Upper lobe of left lung (tissue), 6 donors: ENCODE measurements at regions not wholly inside any gene's neighbourhood (a gene's known extent, or its start where the extent isn't known, plus 50 kb on each side); places are given as distances from the start of the nearest gene placed in this dataset.

Source experiments
- ATAC-seq, 2 donors: fragments of 200-7000 bp; cut with Tn5 transposase; one replicate each; pipeline ENCODE4 v1.9.1; 2022; ENCODE audit warnings: mild to moderate bottlenecking in 2 of 2, moderate library complexity in 2 of 2; ENCODE audit not compliant: low FRiP score in 2 of 2
- DNase-seq, 2 donors: peaks; one replicate each; pipeline ENCODE4 v3.0.0-alpha.2; 2019 to 2020
- H3K27ac ChIP-seq, 4 donors: fragments of 200-600 bp; sonication (generic); one replicate each; pipeline ENCODE4 v1.5.1; 2016 to 2019
- H3K27me3 ChIP-seq, 4 donors: fragments of 200-600 bp; sonication (generic); one replicate each; pipeline ENCODE4 v1.5.1; 2017 to 2019
- H3K36me3 ChIP-seq, 4 donors: fragments of 200-600 bp; sonication (generic); one replicate each; pipeline ENCODE4 v1.5.1; 2016 to 2019
- H3K4me1 ChIP-seq, 4 donors: fragments of 200-600 bp; sonication (generic); one replicate each; pipeline ENCODE4 v1.5.1; 2018 to 2019
- H3K4me3 ChIP-seq, 4 donors: fragments of 200-600 bp; sonication (generic); one replicate each; pipeline ENCODE4 v1.5.1; 2017 to 2019; ENCODE audit warnings: mild to moderate bottlenecking in 2 of 4, moderate library complexity in 1 of 4
- H3K9me3 ChIP-seq, 4 donors: fragments of 200-600 bp; sonication (generic); one replicate each; pipeline ENCODE4 v1.5.1; 2018 to 2019
- CTCF ChIP-seq, 6 experiments: fragments of 450-650 bp in 4 of 6; fragments of 200-600 bp in 2 of 6; sonication (generic) in 2 of 6; IDR thresholded peaks; one replicate each; pipeline ENCODE4 v1.5.1; 2016 to 2019; ENCODE audit warnings: antibody characterized with exemption in 6 of 6
- EP300 ChIP-seq, 4 donors: sonication (generic); formaldehyde crosslinking; IDR thresholded peaks; one replicate each; pipeline ENCODE4 v1.5.1; 2017; ENCODE audit warnings: antibody characterized with exemption in 4 of 4, control low read depth in 2 of 4
- POLR2A ChIP-seq, 4 donors: fragments of 450-650 bp; IDR thresholded peaks; one replicate each; pipeline ENCODE4 v1.5.1; 2016 to 2017; ENCODE audit warnings: antibody characterized with exemption in 4 of 4, mild to moderate bottlenecking in 2 of 4
- POLR2AphosphoS5 ChIP-seq, 2 donors: sonication (generic); formaldehyde crosslinking; IDR thresholded peaks; one replicate each; pipeline ENCODE4 v1.5.1; 2017; ENCODE audit warnings: antibody characterized with exemption in 2 of 2
- WGBS, 2 donors: methylation state at CpG; one replicate each; pipeline ENCODE4 v1.1.5; 2017 to 2018; 5-methylcytosine and 5-hydroxymethylcytosine counted together
- donor health status: DM: no; HTN: no; CAD: no; lungs with moderate emphysema.
- donor health status: DM: no; HTN: yes; CAD: no; lungs with severe emphysema.

GRCh38 chr3:104878395-104878794, 488.3 kb upstream of the ALCAM start:
- H3K36me3 ChIP-seq: no peaks in the 10 kb centered on the region
- DNase-seq: no peak
- no peak for TF ChIP-seq POLR2AphosphoS5 (IDR thresholded peaks at IDR 0.05)
- no peak overlapping the region for H3K27ac ChIP-seq
- H3K4me1 ChIP-seq: no peaks in the 10 kb centered on the region
- no peak overlapping the region for H3K4me3 ChIP-seq
- no peak for ATAC-seq
- H3K9me3 ChIP-seq: no peaks in the 10 kb centered on the region
- no peaks in the 10 kb centered on the region for H3K27me3 ChIP-seq
- WGBS, 2 donors: 38 to 41% methylated on average over 2 of the region's 2 CpGs

DNA sequence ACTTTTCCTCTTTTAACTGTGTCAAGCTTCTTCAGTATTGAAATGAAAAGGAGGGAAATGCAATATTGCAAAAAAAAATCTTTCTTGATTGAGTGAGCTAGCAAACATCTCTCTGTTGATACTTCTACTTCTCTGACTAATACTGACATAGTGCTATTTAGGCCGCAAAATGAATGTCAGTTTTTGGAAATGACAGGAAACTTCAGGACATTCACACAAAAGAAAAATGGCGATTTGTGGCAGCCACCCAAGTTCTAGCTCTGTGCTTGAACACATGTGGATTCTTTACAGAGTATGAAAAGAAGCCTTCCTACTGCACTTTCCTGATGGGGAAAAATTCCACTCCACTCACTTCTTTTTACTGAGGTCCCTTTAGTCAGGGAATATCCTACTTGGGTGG, 486.8 kb upstream of the ALCAM start:
- H3K27ac ChIP-seq: no peak overlapping the region
- WGBS, 2 donors: 47 to 57% methylated on average over 2 of the region's 2 CpGs
- no peaks in the 10 kb centered on the region for H3K36me3 ChIP-seq
- no peak for ATAC-seq
- no peaks in the 10 kb centered on the region for H3K4me1 ChIP-seq
- TF ChIP-seq POLR2A (IDR thresholded peaks at IDR 0.05) (no peak), POLR2AphosphoS5 (IDR thresholded peaks at IDR 0.05) (no peak), CTCF (IDR thresholded peaks at IDR 0.05) (no peak)
- no peak overlapping the region for H3K4me3 ChIP-seq
- no peak for DNase-seq
- no peaks in the 10 kb centered on the region for H3K27me3 ChIP-seq
- no peaks in the 10 kb centered on the region for H3K9me3 ChIP-seq

DNA sequence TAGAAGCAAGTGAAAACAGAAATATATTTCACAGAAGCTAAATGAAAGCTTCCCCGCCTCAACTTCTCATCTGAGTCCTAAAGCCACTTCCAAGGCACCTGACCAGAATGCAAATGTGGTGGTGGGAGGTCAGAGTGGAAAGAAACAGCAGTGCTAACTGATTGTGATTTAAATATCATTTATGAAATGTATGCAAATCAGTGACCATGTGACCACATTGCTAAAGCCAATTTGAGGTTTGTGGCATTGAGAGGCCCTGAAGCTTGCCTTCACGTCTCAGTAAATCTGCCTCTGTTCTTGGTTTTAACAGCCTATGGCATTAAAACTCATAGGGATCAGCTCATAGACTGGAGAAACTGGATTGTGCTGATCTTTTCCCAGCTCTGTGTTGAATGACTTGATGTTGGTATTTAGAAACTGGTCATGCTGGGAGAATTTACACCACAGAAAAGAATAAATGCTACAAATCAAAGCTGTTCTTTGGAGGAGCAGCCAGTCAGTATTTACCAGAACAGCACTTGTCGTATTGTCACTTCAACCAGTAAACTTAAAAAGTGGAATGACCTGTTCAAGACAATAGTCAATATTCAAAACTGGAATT, 481.4 kb upstream of the ALCAM start:
- TF ChIP-seq POLR2AphosphoS5 (IDR thresholded peaks at IDR 0.05) (no peak), EP300 (IDR thresholded peaks at IDR 0.05) (no peak), CTCF (IDR thresholded peaks at IDR 0.05) (no peak), POLR2A (IDR thresholded peaks at IDR 0.05) (no peak)
- H3K27ac ChIP-seq: no peak overlapping the region
- no peak overlapping the region for H3K4me3 ChIP-seq
- peaks cover 0 to 6% (median 0%) of the 10 kb centered on the region in 4 donors for H3K4me1 ChIP-seq
- H3K27me3 ChIP-seq: no peaks in the 10 kb centered on the region
- no peaks in the 10 kb centered on the region for H3K36me3 ChIP-seq
- ATAC-seq: no peak
- DNase-seq: no peak
- H3K9me3 ChIP-seq: no peaks in the 10 kb centered on the region
- 85% methylated on average over 3 of the region's 3 CpGs for WGBS, 2 donors

DNA sequence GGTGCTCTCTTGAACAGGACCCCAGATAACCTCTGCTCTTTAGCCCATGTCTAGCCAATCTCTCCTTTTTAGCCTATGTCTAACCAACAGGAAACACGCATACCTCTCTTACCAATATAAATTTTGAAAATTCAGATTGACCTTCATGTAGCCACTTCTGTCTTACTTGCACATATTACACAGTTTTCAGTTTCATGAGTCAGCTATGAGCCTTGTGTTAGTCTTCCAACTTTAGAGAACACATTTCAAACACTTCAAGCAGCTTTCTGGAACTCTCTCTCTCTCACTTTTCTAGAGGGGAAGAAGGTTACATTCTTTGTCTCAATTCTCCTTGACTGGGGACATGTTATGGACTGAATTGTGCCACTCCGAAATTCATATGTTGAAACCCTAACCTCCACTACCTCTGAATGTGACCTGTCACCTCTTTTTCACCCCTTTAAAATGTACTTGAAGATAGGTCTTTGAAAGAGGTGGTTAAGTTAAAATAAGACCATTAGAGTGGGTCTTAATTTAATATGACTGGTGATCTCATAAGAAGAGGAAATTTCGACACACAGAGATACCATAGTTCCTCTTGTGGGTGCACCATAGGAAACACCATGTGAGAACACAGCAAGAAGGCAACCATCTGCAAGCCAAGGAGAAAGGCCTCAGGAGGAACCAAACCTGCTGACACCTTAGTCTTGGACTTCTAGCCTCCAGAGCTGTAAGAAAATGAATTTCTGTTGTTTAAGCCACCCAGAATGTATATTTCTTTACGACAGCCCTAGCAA, 480.3 kb upstream of the ALCAM start:
- H3K4me1 ChIP-seq: peaks cover 0 to 6% (median 0%) of the 10 kb centered on the region in 4 donors
- no peak for TF ChIP-seq POLR2A (IDR thresholded peaks at IDR 0.05)
- no peak for TF ChIP-seq CTCF (IDR thresholded peaks at IDR 0.05)
- TF ChIP-seq POLR2AphosphoS5 (IDR thresholded peaks at IDR 0.05): no peak
- 68 to 77% methylated on average over 4 of the region's 4 CpGs for WGBS, 2 donors
- DNase-seq: no peak
- no peak overlapping the region for H3K4me3 ChIP-seq
- no peak overlapping the region for H3K27ac ChIP-seq
- no peaks in the 10 kb centered on the region for H3K36me3 ChIP-seq
- ATAC-seq: peak in 1 of 2 donors; percentile 48
- no peaks in the 10 kb centered on the region for H3K27me3 ChIP-seq
- H3K9me3 ChIP-seq: no peaks in the 10 kb centered on the region

DNA sequence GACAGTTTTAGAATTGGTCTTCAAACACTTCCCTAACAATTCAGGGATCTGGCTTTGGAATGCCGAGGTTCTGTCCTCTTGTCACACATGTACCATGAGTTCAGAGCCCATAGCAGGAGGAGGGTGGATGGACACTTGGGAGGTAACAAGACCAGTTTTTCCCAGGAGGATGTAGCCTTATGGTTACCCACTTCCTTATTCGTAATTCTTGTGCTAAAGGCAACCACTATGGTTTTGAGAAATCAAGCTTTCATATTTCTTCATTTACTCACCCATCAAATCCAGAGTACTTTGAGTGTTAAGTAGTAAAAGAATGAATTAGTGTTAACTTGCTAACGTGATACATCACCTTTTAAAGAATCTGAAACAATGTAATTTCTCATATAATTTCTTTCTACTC, 479.6 kb upstream of the ALCAM start:
- peaks cover 0 to 6% (median 0%) of the 10 kb centered on the region in 4 donors for H3K4me1 ChIP-seq
- H3K27ac ChIP-seq: no peak overlapping the region
- TF ChIP-seq EP300 (IDR thresholded peaks at IDR 0.05) (no peak), CTCF (IDR thresholded peaks at IDR 0.05) (no peak), POLR2A (IDR thresholded peaks at IDR 0.05) (no peak), POLR2AphosphoS5 (IDR thresholded peaks at IDR 0.05) (no peak)
- DNase-seq (no peak), ATAC-seq (no peak)
- no peaks in the 10 kb centered on the region for H3K36me3 ChIP-seq
- 49 to 50% methylated on average over 3 of the region's 3 CpGs for whole genome bisulfite sequencing, 2 donors
- no peaks in the 10 kb centered on the region for H3K9me3 ChIP-seq
- H3K4me3 ChIP-seq: no peak overlapping the region
- no peaks in the 10 kb centered on the region for H3K27me3 ChIP-seq
